Stimulated activated CD4-positive, alpha-beta T cell treated with anti-CD3 and anti-CD28 coated beads, Interleukin-2, amount 100 ng/mL, for 24 hours (primary cell): ENCODE measurements at regions not wholly inside any gene's neighbourhood (a gene's known extent, or its start where the extent isn't known, plus 50 kb on each side); places are given as distances from the start of the nearest gene placed in this dataset.

ENCODE experiments used
- DNase-seq, 2 donors: peaks; one replicate each; pipeline ENCODE4 v3.0.0-alpha.2; 2020

- peak in 1 of 2 donors; percentile 14 for DNase-seq
Measured at GRCh38 chr10:83917537-83918506, 221.5 kb upstream of the GHITM start.

- DNase-seq: no peak
Measured at GRCh38 chr10:83919187-83919586, 220.1 kb upstream of the GHITM start.

GRCh38 chr10:83921984-83922860, 217.1 kb upstream of the GHITM start:
- DNase-seq: no peak

GRCh38 chr10:83925133-83925532, 214.2 kb upstream of the GHITM start:
- DNase-seq: no peak

- DNase-seq: no peak
Measured at GRCh38 chr10:83926606-83927005, 212.7 kb upstream of the GHITM start.

- DNase-seq: no peak
Measured at GRCh38 chr10:83927166-83927565, 212.1 kb upstream of the GHITM start.

- no peak for DNase-seq
Measured at GRCh38 chr10:83929399-83929798, 209.9 kb upstream of the GHITM start.

- no peak for DNase-seq
Measured at GRCh38 chr10:83931669-83932068, 207.6 kb upstream of the GHITM start.

- no peak for DNase-seq
Measured at GRCh38 chr10:83932245-83932644, 207.1 kb upstream of the GHITM start.

- DNase-seq: no peak
Measured at GRCh38 chr10:83934062-83934461, 205.2 kb upstream of the GHITM start.

GRCh38 chr10:83934641-83935338, 204.5 kb upstream of the GHITM start:
- DNase-seq: no peak

GRCh38 chr10:83935339-83935736, 204.0 kb upstream of the GHITM start:
- no peak for DNase-seq

GRCh38 chr10:83935911-83936310, 203.4 kb upstream of the GHITM start:
- no peak for DNase-seq

- DNase-seq: no peak
Measured at GRCh38 chr10:83937161-83937560, 202.1 kb upstream of the GHITM start.

- no peak for DNase-seq
Measured at GRCh38 chr10:83937826-83938225, 201.5 kb upstream of the GHITM start.

GRCh38 chr10:83941189-83941588, 198.1 kb upstream of the GHITM start:
- DNase-seq: no peak

GRCh38 chr10:83942410-83942809, 196.9 kb upstream of the GHITM start:
- no peak for DNase-seq

- no peak for DNase-seq
Measured at GRCh38 chr10:83943049-83943448, 196.3 kb upstream of the GHITM start.

- DNase-seq: no peak
Measured at GRCh38 chr10:83943920-83944319, 195.4 kb upstream of the GHITM start.

- DNase-seq: no peak
Measured at GRCh38 chr10:83945982-83946718, 193.2 kb upstream of the GHITM start.

GRCh38 chr10:83952314-83952713, 187.0 kb upstream of the GHITM start:
- DNase-seq: no peak

- no peak for DNase-seq
Measured at GRCh38 chr10:83953589-83953988, 185.7 kb upstream of the GHITM start.
